ENCODE measurements at regions not wholly inside any gene's neighbourhood (a gene's known extent, or its start where the extent isn't known, plus 50 kb on each side); places are given as distances from the start of the nearest gene placed in this dataset.
A peak's percentile ranks its signal among the peaks of the same experiment; 100 is the strongest.

DNA sequence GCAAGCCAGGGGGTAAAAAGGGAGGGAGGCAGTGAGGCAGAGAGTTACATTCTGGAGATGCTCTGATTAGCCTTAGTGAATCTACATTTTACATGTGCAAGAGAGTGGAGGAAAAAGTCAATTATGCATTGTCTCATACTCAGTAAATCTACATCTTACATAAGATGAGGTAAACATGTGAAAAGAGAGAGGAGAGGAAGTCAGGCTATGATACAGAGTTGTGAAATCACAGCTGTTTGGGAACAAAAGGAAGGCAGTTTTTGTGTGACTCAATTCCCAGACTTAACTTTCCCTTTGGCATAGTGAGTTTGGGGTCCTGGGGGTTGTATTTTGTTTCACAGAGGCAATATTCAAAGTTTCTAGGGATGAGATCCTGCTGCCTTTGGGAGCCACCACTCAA is 67.8 kb downstream of the GP2 start:
- DNase-seq: no peak

DNA sequence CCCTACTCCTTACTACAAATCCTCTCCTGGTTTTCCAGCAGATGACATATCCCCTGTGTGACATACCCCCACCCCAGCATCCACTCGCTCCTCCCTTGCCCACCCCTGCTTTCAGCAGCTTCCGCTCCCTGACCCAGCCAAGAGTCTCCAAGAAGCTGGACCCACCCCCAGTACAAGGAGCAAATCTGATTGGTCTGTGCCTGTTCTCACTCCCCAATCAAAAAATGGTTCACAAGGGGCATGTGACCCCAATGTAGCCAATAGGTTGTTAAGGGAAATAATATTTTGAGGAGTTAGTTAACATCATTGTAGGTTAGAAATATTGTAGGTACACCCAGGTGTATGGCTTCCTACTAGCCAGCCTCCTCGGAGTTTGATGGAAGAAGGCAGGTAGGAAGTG is 70.1 kb downstream of the GP2 start:
- no peak for DNase-seq

DNA sequence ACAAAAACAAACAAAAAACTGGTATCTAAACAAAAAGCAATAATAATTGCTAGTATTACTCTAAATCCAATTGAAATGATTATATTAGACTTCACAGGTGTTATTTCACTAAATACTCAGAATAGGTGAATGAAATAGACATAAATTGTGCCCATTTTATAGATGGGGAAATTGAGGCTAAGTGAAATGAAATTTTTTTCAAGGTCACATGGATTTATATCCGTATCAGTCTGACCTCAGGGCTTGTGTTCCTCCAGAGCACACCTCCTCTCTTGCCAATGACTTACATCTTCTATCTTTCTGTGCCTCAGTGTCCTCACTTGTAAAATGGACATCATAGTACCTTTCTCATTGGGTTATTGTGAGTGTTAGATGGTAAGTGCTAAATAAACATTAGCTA is 72.3 kb downstream of the GP2 start:
- no peak for DNase-seq

DNA sequence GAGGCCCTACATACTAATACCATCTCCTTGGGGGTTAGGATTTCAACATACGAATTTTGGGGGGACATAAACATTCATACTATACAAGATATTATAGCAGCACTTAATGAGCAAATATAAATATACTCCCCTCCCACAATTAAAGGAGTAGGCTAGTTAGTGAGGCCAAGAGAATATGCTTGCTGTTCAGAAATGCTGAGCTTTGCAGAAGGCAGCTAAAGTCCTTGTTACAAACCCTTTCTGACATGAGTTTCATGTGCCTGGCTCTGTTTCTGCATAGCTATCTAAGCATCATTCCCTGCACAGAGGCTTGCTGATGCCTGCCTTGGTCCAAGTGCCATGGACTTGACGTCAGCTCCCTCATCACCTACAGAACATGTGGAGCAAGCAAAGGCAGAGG is 73.5 kb downstream of the GP2 start:
- DNase-seq: no peak

DNA sequence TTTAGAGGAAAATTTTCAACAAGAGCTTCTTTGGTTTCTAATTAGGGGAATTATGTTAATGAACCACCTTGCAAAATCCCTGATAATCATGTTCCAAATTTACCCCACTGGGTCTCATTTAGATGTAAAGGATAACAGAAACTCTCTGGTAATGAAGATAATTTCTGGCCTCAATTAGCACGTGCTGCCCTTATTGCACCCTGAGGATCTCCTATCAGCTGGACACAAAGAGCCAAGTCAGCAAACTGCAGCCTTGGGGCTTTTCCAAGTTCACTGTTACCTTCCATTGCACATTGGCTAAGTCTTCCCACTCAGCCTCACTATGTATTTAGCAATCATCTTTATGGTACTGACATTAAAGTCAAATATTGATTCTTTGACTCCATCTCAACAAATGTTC is 78.1 kb downstream of the GP2 start:
- no peak for DNase-seq

DNA sequence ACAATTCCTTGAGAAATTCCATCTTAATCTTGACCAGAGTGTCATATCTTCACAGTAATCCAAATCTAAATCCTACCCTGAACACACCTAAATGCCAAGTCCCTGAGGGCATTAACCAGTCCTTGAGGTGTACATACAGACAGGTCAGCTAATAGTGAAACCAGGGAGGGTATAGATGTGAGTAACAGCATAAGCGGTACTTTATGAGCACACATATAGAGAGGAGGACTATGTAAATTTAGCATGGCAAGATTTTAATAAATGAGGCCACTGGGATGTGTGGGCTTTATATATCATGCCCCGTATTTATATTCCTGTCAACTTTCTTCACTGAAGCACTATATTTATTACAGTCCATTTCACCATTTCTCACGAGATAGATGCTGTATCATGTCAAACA is 80.2 kb downstream of the GP2 start:
- no peak for DNase-seq

DNA sequence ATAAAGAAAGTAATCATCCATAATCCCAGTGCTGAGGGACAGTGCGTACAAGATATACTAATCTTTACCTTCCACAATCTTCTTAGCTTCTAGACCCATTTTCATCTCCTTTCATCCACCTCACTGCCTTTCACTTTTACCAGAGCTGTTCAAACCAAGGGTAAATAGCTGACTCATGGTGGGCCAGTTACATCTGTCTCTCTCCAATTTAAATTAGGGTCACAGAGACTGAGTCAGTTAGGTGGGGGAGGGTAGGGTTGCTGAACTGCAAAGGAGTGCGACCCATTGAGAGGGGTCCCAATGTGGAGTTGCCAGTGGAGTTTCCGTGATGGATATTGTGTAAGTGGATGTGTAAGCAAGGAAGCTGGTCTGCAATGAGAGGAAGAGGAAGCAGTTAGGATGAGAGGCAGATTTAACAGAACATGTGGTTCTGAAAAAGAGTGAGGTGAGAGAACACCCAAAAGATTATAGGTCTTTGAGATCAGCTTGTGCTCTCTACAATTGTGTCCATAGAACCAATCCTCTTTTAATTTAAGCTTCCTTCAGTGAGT is 83.5 kb downstream of the GP2 start:
- peak; percentile 1 for DNase-seq

DNA sequence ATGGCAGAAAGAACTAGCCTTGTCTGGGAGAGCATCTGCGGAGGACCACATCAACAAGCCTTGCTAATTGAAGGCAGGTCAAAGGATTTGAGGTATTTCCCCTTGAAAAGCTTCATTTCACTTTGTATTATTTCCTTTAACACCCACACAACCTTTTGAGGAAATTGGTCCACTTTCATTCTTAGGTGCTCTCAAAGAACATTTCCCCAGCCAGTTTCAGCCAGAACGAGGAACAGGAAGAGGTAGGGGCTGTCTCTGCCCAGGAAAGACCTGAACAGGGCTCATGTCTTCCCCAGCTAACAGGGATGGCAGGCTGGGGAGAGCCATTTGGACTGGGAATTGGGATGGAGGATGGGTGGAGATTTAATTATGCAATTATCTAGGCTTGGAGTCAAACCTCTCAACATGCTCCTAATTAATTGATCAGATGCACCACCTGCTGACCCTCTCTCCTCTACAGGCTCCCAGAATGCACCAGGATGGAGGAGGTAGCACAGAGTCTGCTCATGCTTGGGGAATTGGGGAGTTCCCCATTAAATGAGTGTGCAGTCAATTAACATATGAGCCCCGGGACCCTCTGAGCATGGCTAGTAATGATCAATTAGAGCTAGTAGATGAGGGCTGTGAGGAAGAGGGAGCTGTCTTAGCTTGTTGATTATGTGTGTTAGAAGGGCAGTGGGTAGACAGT is 84.6 kb downstream of the GP2 start:
- no peak for DNase-seq

DNA sequence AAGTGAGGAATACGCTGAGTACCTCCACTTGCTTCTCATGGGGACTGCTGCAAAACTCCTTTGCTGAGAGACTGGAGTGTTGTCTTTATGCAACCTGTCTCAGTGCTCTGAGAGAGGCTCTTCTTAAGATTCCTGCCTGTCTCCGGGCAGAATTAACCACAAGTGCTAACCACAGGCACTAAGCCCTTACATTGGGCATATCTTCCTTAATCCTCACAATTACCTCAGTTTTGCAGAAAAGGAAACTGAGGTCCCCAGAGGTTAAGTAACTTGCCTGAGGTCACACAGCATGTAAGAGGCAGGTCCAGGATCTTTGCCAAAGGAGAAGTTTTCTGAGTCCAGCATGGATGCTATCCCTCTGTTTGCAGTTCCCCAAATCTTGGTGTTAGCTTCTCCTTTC is 86.0 kb downstream of the GP2 start:
- DNase-seq: no peak

DNA sequence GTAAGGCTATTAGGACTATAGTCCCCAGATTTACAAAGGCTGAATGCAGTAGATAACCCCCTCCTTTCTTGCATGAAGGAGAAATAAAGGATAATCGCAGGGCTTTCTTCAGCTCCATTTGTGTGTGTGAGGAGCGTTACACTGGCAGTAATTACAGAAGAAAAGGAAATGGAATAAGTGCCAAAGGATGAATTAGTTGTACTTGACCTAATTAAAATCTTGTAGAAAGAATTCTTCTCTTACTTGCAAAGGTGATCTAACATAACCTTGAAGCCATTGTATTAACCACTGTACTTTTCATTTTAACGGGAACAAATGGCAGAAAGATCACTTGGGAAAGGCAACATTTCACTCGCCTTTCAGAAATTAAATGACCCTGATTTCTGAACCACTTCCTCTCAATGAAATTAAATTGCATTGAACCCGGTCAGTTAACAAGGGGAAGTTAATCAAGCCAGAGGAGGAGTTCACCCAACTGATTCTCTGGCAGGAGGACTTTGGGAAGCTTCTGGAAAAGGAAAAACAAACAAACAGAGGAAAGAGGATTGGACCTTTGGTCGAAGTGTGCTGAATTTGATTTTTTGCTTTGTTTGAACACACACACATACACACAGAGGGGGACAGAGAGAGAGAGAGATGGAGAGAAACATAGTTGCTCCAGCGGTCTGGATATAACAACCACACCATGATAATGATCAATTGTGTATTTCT is 90.6 kb downstream of the GP2 start:
- no peak for DNase-seq

DNA sequence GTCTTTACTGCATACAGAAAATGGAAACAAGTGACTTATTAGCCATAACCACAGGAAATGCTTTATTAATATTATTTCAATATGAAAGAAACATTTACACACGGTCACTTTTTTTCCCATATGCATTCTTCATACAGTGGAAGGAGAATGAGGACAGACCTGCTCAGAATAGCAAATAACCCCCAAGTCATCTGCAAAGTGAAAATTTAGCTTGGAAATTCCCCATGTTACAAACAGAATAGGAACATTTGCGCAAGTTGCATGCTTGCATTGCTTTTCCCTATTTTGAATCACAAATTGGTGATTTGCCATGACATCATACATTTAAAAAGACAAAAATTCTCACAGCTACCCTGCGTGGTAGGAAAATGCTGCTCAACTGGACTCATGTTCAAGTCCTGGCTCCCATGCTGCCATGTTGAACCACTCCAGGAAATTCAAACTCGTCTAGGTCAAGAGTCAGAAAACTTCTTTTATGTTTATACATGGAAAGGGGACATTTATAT is 102.0 kb downstream of the GP2 start:
- DNase-seq: no peak

DNA sequence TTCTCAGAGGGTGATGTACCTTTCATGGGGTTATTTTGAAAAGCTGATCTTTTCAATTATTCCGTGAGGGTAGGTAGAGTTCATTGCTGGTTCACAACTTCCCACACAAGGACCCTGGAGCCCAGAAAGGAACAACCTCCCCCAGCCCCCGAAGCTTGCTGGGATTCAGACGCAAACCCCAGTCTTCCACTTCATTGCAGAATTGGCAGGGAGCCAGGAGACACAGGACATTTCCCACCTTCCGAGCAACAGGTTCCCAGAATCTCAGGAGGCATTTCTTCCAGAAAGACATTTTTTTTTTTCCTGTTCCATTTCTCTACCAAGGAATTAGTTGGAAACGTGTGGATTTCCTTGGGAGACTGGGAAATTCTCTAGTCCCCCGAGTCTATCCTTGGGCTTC is 106.1 kb downstream of the GP2 start:
- DNase-seq: no peak

DNA sequence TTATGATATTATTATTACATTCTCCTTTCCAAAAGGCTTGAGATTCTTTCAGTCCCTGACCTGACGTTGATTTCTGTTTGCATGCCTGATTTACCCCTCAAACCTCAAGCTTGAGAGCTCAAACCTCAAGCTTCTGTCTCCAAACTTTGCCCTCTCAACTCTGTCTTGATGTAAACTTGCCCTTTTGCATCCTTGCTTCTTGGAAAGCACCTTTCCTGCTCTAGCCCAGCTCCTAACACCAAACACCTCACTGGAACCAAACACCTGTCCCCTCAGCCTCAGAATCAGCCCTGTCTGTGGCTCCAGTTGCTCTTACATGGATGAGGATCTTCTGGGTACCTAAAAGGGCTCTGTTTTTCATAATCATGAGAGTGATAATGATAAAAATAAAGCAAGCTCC is 109.2 kb downstream of the GP2 start:
- no peak for DNase-seq

DNA sequence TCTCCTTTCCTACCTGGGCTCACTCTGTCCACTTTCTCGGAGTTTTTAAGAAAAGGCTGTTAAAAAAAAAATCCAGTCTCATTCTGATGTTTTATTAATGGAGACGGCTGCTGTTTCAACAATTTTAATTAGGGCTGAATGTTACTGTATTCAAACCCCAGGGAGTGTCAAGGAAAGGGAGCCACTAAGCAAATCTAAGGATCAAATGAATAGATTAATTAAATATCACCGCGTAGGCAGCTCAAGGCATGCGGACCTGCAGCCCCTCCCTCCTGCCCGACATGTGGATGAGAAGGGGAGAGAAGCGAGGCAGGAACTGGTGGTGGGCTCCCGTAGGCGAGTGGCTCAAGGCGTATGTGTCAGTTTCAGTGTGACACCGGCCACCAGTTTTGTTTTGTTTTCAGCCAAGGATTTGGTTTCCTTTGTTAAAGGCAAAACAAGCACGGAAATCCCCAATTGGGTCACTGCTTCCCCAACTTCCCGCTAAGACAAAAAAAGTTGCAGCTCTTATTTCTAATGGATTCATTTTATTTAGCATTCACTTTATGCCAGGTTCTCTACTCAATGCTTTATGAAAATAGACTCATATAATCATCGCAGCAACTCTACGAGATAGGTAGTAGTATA is 110.6 kb downstream of the GP2 start:
- no peak for DNase-seq

DNA sequence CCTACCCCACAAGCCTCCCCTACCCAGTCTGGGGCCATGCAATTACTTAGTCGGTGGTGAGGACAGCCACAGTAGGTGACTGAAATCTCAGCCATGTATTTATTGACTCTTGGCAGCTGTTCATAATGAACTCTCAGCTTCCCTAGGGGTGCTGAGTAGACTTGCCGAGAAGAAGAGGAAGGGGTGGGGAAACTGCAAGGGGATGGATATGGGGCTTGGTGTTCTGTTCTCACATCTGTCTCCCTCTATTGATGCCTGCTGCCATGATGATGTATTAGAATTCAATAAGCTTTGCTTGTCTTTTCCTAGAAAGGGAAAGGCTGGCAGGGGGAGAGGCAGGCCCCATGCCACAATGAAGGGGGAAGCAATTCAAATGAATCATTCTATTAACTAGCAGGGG is 112.9 kb downstream of the GP2 start:
- no peak for DNase-seq

DNA sequence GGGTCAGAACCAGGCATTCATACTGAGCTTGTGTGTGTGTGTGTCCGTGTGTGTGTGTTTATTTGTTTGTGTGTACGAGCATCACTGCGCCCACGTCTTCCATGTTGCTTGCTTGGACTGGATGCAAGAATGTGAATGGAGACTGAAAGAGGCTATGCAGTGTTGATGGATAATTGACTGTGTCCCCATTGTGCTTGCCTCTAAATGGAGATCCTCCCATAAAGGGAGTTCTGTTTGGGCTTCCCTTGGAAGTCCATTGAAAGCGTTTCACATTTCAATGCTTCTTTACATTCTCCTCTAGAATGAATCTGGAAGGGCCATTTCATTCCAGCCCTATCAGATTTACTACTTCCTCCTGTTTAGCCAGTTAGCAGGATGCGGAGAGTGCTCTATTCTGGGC is 124.0 kb downstream of the GP2 start:
- DNase-seq: no peak

DNA sequence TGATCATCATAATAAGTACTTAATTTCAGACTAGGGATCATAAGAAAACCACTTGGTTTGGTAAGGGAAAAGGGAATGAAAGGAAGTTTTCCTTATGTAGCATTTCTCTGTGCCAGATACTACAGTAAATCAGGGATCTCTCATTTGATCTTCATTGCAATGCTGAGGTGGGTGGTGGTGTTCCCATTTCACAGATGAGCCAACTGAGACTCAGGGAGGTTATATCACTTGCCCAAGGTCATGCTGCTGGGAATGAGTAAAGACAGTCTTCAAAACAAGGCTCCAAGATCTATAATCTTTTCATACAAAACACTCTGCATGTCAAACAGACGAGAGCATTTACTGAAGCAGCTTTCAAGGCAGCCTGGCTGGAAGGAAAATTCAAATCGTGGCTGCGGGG is 124.6 kb downstream of the GP2 start:
- DNase-seq: no peak

DNA sequence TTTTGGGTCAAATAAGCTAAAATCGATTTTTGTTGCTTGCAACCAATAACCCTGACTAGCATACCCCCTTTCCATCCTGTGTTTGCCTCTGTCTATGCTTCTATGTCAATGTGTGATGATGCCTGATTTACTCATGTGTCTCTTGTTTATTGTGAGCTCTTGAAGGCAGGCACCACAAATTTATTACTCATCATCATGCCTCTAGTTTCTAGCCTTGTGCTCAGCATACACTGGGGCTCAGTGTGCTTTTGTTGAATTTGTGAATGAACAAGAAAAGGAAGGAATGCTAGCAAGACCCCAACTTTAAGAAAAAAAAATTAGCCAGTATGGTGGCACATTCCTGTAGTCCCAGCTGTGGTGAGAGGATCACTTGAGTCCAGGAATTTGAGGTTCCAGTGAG is 119.1 kb upstream of the GPR139 start:
- no peak for DNase-seq

DNA sequence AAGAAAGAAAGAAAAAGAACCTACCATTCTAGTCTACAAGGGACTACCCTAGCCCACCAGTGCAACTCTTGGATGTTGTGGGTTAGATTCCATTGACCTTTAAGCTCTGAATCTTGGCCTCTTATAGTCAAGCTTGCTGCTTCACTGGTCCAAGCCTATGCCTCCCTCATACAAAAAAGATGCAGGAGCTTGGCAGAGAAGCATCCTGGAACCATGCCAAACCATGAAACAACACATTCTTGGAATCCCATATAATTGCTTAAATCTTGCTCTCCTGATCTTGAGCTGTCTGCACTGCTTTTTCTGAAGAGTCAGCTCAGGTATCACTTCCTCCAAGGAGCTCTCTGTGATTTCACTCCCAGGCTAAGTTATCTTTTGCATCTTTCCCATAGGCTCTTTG is 117.9 kb upstream of the GPR139 start:
- peak; percentile 3 for DNase-seq

DNA sequence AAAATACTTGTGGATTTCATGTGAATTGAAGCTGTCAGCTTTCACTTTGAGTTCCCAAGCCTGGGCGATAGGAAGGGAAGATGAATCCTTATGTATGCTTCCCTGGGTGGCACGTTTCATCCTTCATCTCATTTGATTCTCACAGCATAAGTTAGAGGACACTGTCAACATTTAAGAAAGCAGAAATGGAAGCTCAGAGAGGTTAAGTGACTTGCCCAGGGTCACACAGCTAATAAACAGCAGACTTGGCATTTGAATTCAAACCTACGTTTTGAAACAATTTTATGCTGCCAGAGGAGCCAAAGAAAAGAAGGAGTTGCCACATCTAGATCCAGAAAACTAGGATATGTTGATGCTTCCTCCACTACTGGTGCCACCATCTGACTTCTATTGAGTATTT is 108.3 kb upstream of the GPR139 start:
- no peak for DNase-seq

DNA sequence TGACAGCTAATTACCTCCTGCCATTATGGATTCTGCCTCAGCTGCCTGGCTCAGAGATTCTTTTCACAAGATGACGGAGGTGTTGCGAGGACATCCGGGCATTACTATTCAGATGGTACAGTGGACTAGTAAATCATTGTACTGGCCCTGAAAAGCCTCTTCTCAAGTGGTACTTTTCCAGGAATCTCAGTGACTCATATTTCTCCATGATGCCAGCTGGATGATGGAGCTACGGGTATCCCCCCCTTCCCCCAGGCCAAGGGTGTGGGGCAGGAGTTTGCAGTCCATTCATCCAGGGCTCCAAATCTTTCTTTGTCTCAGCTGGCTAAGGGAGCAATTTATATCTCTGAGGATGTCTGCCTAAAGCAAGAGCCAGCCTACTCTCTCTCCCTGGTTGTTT is 107.7 kb upstream of the GPR139 start:
- no peak for DNase-seq

DNA sequence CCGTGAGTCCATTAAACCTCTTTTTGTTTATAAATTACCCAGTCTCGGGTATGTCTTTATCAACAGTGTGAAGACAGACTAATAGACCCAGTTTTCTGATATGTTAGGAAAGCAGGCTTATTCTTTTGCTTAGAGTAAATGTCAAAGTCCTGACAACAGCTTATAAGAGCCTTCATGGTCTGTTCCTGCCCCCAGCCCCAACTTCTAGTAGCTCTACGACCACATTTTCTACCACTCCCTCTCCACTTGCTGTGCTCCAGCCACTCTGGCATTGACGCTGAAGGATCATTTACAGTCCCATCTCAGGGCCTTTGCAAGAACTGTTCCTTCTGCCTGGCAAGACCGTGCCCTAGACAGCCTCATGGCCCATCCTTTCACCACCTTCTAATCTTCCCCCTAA is 104.6 kb upstream of the GPR139 start:
- no peak for DNase-seq

DNA sequence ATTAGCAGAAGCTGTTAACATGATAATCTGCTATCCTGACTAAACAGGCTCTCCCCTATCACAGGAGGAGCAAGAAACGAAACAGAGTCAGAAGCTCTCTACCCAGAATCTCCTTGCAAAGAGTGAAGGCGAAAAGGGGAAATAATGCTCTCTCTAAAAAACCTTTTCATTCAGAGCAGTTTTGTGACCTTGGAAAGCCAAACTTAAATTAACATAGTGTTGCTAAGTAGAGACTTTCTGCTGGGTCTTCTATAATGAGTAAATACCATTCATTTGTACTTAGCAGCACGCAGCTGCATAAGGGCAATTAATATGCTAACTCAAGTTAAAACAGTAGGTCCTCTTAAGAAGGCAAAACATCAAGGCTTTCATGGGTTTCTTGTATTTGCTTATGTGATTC is 101.7 kb upstream of the GPR139 start:
- no peak for DNase-seq

DNA sequence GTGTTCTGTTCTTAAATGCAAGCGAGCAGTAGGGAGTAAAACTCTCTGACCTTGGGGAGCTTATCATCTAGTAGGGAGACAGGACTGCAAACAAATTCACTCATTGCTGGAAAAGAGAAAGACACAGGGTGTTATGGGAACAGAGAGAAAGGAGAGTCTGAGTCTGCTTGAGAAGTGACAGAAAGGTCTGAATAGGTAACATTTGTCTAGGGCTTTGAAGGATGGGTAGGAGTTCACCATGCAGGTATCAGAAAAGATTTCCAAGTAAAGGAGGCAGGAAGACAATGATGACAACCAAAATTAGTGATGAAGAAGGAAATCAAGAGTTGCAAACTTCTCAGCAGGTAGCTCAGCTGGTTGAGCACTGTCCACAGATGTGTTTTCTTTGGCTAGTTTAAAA is 93.6 kb upstream of the GPR139 start:
- no peak for DNase-seq

Measured in hematopoietic multipotent progenitor cell treated with erythropoietin and hydrocortisone succinate and interleukin-3 and kit ligand, for 6 days (in vitro differentiated cells).